ENCODE measurements at regions not wholly inside any gene's neighbourhood (a gene's known extent, or its start where the extent isn't known, plus 50 kb on each side); places are given as distances from the start of the nearest gene placed in this dataset.

GRCh38 chr10:37067576-37067975 is 57.8 kb upstream of the ANKRD30A start (continued):
- TF ChIP-seq CHD7 (IDR thresholded peaks at IDR 0.05; ENCODE audit: insufficient replicate concordance, low read length): no peak
- no peak for TF ChIP-seq TEAD4 (IDR thresholded peaks at IDR 0.05; ENCODE audit: low read depth, low read length)
- no peak for TF ChIP-seq KDM1A (IDR thresholded peaks at IDR 0.05; ENCODE audit: borderline replicate concordance, low read length)
- TF ChIP-seq GTF2F1 (IDR thresholded peaks at IDR 0.05; ENCODE audit: borderline replicate concordance, low read depth, low read length): no peak
- TF ChIP-seq POU5F1 (IDR thresholded peaks at IDR 0.05; ENCODE audit: low read depth, low read length): no peak
- no peak for TF ChIP-seq SIN3A (conservative IDR thresholded peaks at IDR 0.05 in 1 of 2, IDR thresholded peaks at IDR 0.05 in 1 of 2; ENCODE audit: low read depth in 1 of 2, low read length in 2 of 2)
- TF ChIP-seq POLR2A (IDR thresholded peaks at IDR 0.05; ENCODE audit: control extremely low read depth in 1 of 2, low read depth in 2 of 2, low read length in 2 of 2): no peak
- no peak for TF ChIP-seq TCF12 (IDR thresholded peaks at IDR 0.05; ENCODE audit: low read depth, low read length)
- no peak for TF ChIP-seq JUN (IDR thresholded peaks at IDR 0.05; ENCODE audit: low read depth, low read length)
- TF ChIP-seq SIX5 (IDR thresholded peaks at IDR 0.05; ENCODE audit: low read depth, low read length): no peak
